H1 (cell line): ENCODE measurements at regions not wholly inside any gene's neighbourhood (a gene's known extent, or its start where the extent isn't known, plus 50 kb on each side); places are given as distances from the start of the nearest gene placed in this dataset.

Source experiments
- CTCF ChIP-seq, 3 experiments: IDR thresholded peaks; 1 replicate in 2 of 3; 2 replicates in 1 of 3; pipeline versions ENCODE4 v1.5.1 to v1.6.1; 2011; ENCODE audit warnings: low read length in 3 of 3, mild to moderate bottlenecking in 3 of 3, inconsistent platforms in 2 of 3, low read depth in 1 of 3, moderate library complexity in 1 of 3; ENCODE audit not compliant: insufficient read depth in 1 of 3; ENCODE audit errors: control extremely low read depth in 1 of 3
- GABPA ChIP-seq: IDR thresholded peaks from 2 replicates; pipeline ENCODE4 v1.6.1; 2011; ENCODE audit warnings: mild to moderate bottlenecking, low read length, moderate library complexity, borderline replicate concordance; ENCODE audit not compliant: insufficient read depth
- MAFK ChIP-seq: IDR thresholded peaks from 2 replicates; pipeline ENCODE4 v1.6.1; 2012; ENCODE audit warnings: low read depth, mild to moderate bottlenecking, improper control_type of control experiment, low read length
- PHF8 ChIP-seq: fragments of 200-600 bp; sonication (generic); conservative IDR thresholded peaks from 2 replicates; pipeline ENCODE4 v1.7.1; 2012; ENCODE audit warnings: low read depth, mild to moderate bottlenecking, inconsistent platforms, low read length, moderate library complexity
- POLR2A ChIP-seq, 2 experiments: IDR thresholded peaks; 1 replicate in 1 of 2; 2 replicates in 1 of 2; pipeline ENCODE4 v1.6.1; 2011; ENCODE audit warnings: low read depth in 2 of 2, low read length in 2 of 2, mild to moderate bottlenecking in 2 of 2; ENCODE audit errors: control extremely low read depth in 1 of 2
- POLR2AphosphoS5 ChIP-seq: IDR thresholded peaks from 2 replicates; pipeline ENCODE4 v1.6.1; 2011; ENCODE audit warnings: low read depth, low read length
- SIN3A ChIP-seq, 2 experiments: IDR thresholded peaks in 1 of 2; conservative IDR thresholded peaks in 1 of 2; 2 replicates each; pipeline ENCODE4 v1.6.1; 2011 to 2012; ENCODE audit warnings: low read length in 2 of 2, improper control_type of control experiment in 1 of 2, low read depth in 1 of 2, mild to moderate bottlenecking in 1 of 2

- TF ChIP-seq POLR2AphosphoS5 (no peak), CTCF (IDR thresholded peaks at IDR 0.05; ENCODE audit: control extremely low read depth in 1 of 3, insufficient read depth in 1 of 3, low read depth in 1 of 3, low read length in 3 of 3) (no peak), GABPA (no peak), POLR2A (IDR thresholded peaks at IDR 0.05; ENCODE audit: control extremely low read depth in 1 of 2, low read depth in 2 of 2, low read length in 2 of 2) (no peak), SIN3A (conservative IDR thresholded peaks at IDR 0.05 in 1 of 2, IDR thresholded peaks at IDR 0.05 in 1 of 2; ENCODE audit: low read depth in 1 of 2, low read length in 2 of 2) (no peak), PHF8 (no peak), MAFK (no peak)
Measured at GRCh38 chr2:41828052-41828643, 219.7 kb upstream of the PKDCC start.
